HepG2 (cell line): ENCODE measurements at regions not wholly inside any gene's neighbourhood (a gene's known extent, or its start where the extent isn't known, plus 50 kb on each side); places are given as distances from the start of the nearest gene placed in this dataset.

Experiments
- CHD2 ChIP-seq: IDR thresholded peaks from 2 replicates; pipeline ENCODE4 v1.6.1; 2011; ENCODE audit warnings: low read depth, low read length, improper control_type of control experiment
- FLYWCH1 ChIP-seq: sonication (generic); formaldehyde crosslinking; IDR thresholded peaks from 2 replicates; pipeline ENCODE4 v1.8.1; 2023; ENCODE audit warnings: mild to moderate bottlenecking, missing genetic modification reagents
- MTA3 ChIP-seq: sonication (generic); formaldehyde crosslinking; IDR thresholded peaks from 2 replicates; pipeline ENCODE4 v1.4.0; 2020; ENCODE audit warnings: missing genetic modification reagents
- PAF1 ChIP-seq: IDR thresholded peaks from 2 replicates; pipeline ENCODE4 v1.6.1; 2016; ENCODE audit warnings: missing genetic modification reagents, missing compliant biosample characterization
- RBM22 ChIP-seq: fragments of 200-400 bp; formaldehyde crosslinking; optimal IDR thresholded peaks from 2 replicates; pipeline ENCODE3; 2017; ENCODE audit warnings: mild to moderate bottlenecking, low read length, moderate library complexity
- RNF2 ChIP-seq: fragments of 450-650 bp; conservative IDR thresholded peaks from 2 replicates; pipeline ENCODE4 v1.6.1; 2016; ENCODE audit warnings: low read depth
- SOX6 ChIP-seq, 2 experiments: fragments of 450-650 bp in 1 of 2; sonication (generic) in 1 of 2; formaldehyde crosslinking in 1 of 2; IDR thresholded peaks; 2 replicates each; pipeline versions ENCODE4 v1.4.0 to v1.6.1; 2017 to 2020; ENCODE audit warnings: antibody characterized with exemption in 1 of 2, mild to moderate bottlenecking in 1 of 2, missing genetic modification reagents in 1 of 2
- ZNF552 ChIP-seq: sonication (generic); formaldehyde crosslinking; IDR thresholded peaks from 2 replicates; pipeline ENCODE4 v1.9.0; 2022; ENCODE audit warnings: missing genetic modification reagents, mild to moderate bottlenecking, borderline replicate concordance
- ZNF782 ChIP-seq: sonication (generic); formaldehyde crosslinking; IDR thresholded peaks from 2 replicates; pipeline ENCODE4 v1.4.0; 2020; ENCODE audit warnings: missing genetic modification reagents, mild to moderate bottlenecking, borderline replicate concordance
- ZNF841 ChIP-seq: sonication (generic); formaldehyde crosslinking; IDR thresholded peaks from 2 replicates; pipeline ENCODE4 v1.8.1; 2023; ENCODE audit warnings: missing genetic modification reagents, borderline replicate concordance
- TF ChIP-seq, protein P1 (sequence below), 2 experiments: sonication (generic) in 1 of 2; formaldehyde crosslinking in 1 of 2; IDR thresholded peaks; 2 replicates each; pipeline versions ENCODE4 v1.5.1 to v1.6.1; 2011 to 2020; ENCODE audit warnings: borderline replicate concordance in 1 of 2, low read depth in 1 of 2, low read length in 1 of 2, mild to moderate bottlenecking in 1 of 2, missing genetic modification reagents in 1 of 2, moderate library complexity in 1 of 2
- TF ChIP-seq, protein P2 (sequence below): sonication (generic); formaldehyde crosslinking; IDR thresholded peaks from 2 replicates; pipeline ENCODE4 v1.9.0; 2021; ENCODE audit warnings: mild to moderate bottlenecking, missing genetic modification reagents
- TF ChIP-seq, protein P3 (sequence below): IDR thresholded peaks from 2 replicates; pipeline ENCODE4 v1.6.1; 2018; ENCODE audit warnings: missing genetic modification reagents
- TF ChIP-seq, protein P4 (sequence below): sonication (generic); formaldehyde crosslinking; IDR thresholded peaks from 2 replicates; pipeline ENCODE4 v1.4.0; 2020; ENCODE audit warnings: missing genetic modification reagents
- TF ChIP-seq, protein P5 (sequence below): IDR thresholded peaks from 2 replicates; pipeline ENCODE4 v1.6.1; 2016
- TF ChIP-seq, protein P6 (sequence below): sonication (generic); formaldehyde crosslinking; IDR thresholded peaks from 2 replicates; pipeline ENCODE4 v1.5.0; 2020; ENCODE audit warnings: mild to moderate bottlenecking, missing genetic modification reagents

DNA sequence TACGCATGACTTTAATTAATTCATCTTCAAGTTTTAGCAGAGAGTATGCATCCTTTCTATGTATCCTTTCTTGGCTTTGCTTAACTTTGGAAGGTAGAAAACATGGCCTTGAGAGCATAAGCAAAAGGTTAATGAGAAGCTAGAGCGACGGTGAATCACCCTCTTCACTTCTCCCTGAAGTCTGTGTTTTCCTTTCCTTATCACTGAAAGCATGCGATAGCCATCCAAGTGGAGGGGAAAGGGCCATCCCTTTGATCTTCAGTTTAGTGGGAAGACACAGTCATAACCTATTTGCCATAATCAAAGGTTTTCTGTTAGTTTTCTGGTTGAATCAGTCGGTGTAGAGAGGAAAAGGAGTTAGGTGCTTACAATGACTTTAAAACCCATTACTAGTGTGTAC is 354.0 kb upstream of the ROBO2 start (continued):
- TF ChIP-seq, protein P1, sequence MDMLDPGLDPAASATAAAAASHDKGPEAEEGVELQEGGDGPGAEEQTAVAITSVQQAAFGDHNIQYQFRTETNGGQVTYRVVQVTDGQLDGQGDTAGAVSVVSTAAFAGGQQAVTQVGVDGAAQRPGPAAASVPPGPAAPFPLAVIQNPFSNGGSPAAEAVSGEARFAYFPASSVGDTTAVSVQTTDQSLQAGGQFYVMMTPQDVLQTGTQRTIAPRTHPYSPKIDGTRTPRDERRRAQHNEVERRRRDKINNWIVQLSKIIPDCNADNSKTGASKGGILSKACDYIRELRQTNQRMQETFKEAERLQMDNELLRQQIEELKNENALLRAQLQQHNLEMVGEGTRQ (IDR thresholded peaks at IDR 0.05; ENCODE audit: low read depth, low read length) = no peak
- TF ChIP-seq, protein P1 (CRISPR knock-in tag; IDR thresholded peaks at IDR 0.05; ENCODE audit: borderline replicate concordance) = no peak
- no peak for TF ChIP-seq CHD2
- TF ChIP-seq, protein P2, sequence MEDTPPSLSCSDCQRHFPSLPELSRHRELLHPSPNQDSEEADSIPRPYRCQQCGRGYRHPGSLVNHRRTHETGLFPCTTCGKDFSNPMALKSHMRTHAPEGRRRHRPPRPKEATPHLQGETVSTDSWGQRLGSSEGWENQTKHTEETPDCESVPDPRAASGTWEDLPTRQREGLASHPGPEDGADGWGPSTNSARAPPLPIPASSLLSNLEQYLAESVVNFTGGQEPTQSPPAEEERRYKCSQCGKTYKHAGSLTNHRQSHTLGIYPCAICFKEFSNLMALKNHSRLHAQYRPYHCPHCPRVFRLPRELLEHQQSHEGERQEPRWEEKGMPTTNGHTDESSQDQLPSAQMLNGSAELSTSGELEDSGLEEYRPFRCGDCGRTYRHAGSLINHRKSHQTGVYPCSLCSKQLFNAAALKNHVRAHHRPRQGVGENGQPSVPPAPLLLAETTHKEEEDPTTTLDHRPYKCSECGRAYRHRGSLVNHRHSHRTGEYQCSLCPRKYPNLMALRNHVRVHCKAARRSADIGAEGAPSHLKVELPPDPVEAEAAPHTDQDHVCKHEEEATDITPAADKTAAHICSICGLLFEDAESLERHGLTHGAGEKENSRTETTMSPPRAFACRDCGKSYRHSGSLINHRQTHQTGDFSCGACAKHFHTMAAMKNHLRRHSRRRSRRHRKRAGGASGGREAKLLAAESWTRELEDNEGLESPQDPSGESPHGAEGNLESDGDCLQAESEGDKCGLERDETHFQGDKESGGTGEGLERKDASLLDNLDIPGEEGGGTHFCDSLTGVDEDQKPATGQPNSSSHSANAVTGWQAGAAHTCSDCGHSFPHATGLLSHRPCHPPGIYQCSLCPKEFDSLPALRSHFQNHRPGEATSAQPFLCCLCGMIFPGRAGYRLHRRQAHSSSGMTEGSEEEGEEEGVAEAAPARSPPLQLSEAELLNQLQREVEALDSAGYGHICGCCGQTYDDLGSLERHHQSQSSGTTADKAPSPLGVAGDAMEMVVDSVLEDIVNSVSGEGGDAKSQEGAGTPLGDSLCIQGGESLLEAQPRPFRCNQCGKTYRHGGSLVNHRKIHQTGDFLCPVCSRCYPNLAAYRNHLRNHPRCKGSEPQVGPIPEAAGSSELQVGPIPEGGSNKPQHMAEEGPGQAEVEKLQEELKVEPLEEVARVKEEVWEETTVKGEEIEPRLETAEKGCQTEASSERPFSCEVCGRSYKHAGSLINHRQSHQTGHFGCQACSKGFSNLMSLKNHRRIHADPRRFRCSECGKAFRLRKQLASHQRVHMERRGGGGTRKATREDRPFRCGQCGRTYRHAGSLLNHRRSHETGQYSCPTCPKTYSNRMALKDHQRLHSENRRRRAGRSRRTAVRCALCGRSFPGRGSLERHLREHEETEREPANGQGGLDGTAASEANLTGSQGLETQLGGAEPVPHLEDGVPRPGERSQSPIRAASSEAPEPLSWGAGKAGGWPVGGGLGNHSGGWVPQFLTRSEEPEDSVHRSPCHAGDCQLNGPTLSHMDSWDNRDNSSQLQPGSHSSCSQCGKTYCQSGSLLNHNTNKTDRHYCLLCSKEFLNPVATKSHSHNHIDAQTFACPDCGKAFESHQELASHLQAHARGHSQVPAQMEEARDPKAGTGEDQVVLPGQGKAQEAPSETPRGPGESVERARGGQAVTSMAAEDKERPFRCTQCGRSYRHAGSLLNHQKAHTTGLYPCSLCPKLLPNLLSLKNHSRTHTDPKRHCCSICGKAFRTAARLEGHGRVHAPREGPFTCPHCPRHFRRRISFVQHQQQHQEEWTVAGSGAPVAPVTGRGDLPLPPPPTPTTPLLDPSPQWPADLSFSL (CRISPR knock-in tag) = no peak
- TF ChIP-seq ZNF782 (CRISPR knock-in tag) = no peak
- TF ChIP-seq SOX6 (IDR thresholded peaks at IDR 0.05) = no peak
- peak; percentile 69; the same call in 1 of the 2 replicates for TF ChIP-seq SOX6 (CRISPR knock-in tag; IDR thresholded peaks at IDR 0.05)
- no peak for TF ChIP-seq PAF1
- no peak for TF ChIP-seq MTA3 (CRISPR knock-in tag)
- no peak for TF ChIP-seq RNF2
- TF ChIP-seq, protein P3, sequence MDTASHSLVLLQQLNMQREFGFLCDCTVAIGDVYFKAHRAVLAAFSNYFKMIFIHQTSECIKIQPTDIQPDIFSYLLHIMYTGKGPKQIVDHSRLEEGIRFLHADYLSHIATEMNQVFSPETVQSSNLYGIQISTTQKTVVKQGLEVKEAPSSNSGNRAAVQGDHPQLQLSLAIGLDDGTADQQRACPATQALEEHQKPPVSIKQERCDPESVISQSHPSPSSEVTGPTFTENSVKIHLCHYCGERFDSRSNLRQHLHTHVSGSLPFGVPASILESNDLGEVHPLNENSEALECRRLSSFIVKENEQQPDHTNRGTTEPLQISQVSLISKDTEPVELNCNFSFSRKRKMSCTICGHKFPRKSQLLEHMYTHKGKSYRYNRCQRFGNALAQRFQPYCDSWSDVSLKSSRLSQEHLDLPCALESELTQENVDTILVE (CRISPR knock-in tag) = 0 out of 2 replicates have a peak, but pooled peaks have one; percentile 34
- TF ChIP-seq, protein P4, sequence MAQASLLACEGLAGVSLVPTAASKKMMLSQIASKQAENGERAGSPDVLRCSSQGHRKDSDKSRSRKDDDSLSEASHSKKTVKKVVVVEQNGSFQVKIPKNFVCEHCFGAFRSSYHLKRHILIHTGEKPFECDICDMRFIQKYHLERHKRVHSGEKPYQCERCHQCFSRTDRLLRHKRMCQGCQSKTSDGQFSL (CRISPR knock-in tag) = no peak
- TF ChIP-seq, protein P5, sequence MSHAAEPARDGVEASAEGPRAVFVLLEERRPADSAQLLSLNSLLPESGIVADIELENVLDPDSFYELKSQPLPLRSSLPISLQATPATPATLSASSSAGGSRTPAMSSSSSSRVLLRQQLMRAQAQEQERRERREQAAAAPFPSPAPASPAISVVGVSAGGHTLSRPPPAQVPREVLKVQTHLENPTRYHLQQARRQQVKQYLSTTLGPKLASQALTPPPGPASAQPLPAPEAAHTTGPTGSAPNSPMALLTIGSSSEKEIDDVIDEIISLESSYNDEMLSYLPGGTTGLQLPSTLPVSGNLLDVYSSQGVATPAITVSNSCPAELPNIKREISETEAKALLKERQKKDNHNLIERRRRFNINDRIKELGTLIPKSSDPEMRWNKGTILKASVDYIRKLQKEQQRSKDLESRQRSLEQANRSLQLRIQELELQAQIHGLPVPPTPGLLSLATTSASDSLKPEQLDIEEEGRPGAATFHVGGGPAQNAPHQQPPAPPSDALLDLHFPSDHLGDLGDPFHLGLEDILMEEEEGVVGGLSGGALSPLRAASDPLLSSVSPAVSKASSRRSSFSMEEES (CRISPR knock-in tag) = peak; percentile 73; the same call in 1 of the 2 replicates
- no peak for TF ChIP-seq FLYWCH1 (CRISPR knock-in tag)
- TF ChIP-seq ZNF841 (CRISPR knock-in tag) = no peak
- no peak for TF ChIP-seq ZNF552 (CRISPR knock-in tag)
- TF ChIP-seq, protein P6, sequence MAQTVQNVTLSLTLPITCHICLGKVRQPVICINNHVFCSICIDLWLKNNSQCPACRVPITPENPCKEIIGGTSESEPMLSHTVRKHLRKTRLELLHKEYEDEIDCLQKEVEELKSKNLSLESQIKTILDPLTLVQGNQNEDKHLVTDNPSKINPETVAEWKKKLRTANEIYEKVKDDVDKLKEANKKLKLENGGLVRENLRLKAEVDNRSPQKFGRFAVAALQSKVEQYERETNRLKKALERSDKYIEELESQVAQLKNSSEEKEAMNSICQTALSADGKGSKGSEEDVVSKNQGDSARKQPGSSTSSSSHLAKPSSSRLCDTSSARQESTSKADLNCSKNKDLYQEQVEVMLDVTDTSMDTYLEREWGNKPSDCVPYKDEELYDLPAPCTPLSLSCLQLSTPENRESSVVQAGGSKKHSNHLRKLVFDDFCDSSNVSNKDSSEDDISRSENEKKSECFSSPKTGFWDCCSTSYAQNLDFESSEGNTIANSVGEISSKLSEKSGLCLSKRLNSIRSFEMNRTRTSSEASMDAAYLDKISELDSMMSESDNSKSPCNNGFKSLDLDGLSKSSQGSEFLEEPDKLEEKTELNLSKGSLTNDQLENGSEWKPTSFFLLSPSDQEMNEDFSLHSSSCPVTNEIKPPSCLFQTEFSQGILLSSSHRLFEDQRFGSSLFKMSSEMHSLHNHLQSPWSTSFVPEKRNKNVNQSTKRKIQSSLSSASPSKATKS (CRISPR knock-in tag) = no peak
- no peak for TF ChIP-seq RBM22
